Posterior cingulate gyrus (tissue), 11 donors: ENCODE measurements at regions not wholly inside any gene's neighbourhood (a gene's known extent, or its start where the extent isn't known, plus 50 kb on each side); places are given as distances from the start of the nearest gene placed in this dataset.
A peak's percentile ranks its signal among the peaks of the same experiment; 100 is the strongest.
"Not testable (repeated sequence)": the region's sequence is repeated elsewhere in the genome, so short reads cannot be mapped to it uniquely, and the experiment has no call there.

Experiments used
- DNase-seq, 10 donors: peaks; one replicate each; pipeline versions ENCODE4 v3.0.0 to v3.0.0-alpha.2; 2020 to 2021; ENCODE audit warnings: mixed read lengths in 3 of 10
- intact Hi-C: fragments of 100-400 bp; cut with DNase I; formaldehyde crosslinking; loops from one replicate; pipeline ENCODE4 v1.15.1; 2023

- DNase-seq, result no peak
- intact Hi-C loops, result no loop called here
Observed at GRCh38 chr7:54947266-54947665, 71.6 kb upstream of the EGFR start.

- intact Hi-C loops, result not testable (repeated sequence)
Observed at GRCh38 chr7:54949514-54949913, 69.3 kb upstream of the EGFR start.

GRCh38 chr7:54955296-54955695 is 63.5 kb upstream of the EGFR start:
- intact Hi-C loops, result no loop called here
- DNase-seq, result no peak

More at GRCh38 chr7:54949514-54949913, 69.3 kb upstream of the EGFR start:
- not testable (repeated sequence) for DNase-seq

GRCh38 chr7:54955696-54956420 is 63.0 kb upstream of the EGFR start:
- DNase-seq, result peak in 2 of 10 donors; percentile 37 to 63

GRCh38 chr7:54956865-54957264 is 62.0 kb upstream of the EGFR start:
- intact Hi-C loops, result no loop called here
- DNase-seq, result peak in 2 of 10 donors; percentile 25 to 68

More at GRCh38 chr7:54955696-54956420, 63.0 kb upstream of the EGFR start:
- intact Hi-C loops, result no loop called here

- intact Hi-C loops, result no loop called here
- DNase-seq, result no peak
Observed at GRCh38 chr7:54960517-54960916, 58.3 kb upstream of the EGFR start.

GRCh38 chr7:54961391-54961790 is 57.4 kb upstream of the EGFR start:
- DNase-seq, result no peak
- intact Hi-C loops, result no loop called here

- intact Hi-C loops, result no loop called here
- no peak for DNase-seq
Observed at GRCh38 chr7:54963155-54963554, 55.7 kb upstream of the EGFR start.

- intact Hi-C loops, result no loop called here
- DNase-seq, result no peak
Observed at GRCh38 chr7:54964136-54964535, 54.7 kb upstream of the EGFR start.

- no peak for DNase-seq
- intact Hi-C loops, result no loop called here
Observed at GRCh38 chr7:54967377-54967776, 51.4 kb upstream of the EGFR start.

GRCh38 chr7:54968018-54968417 is 50.8 kb upstream of the EGFR start:
- DNase-seq, result peak in 1 of 10 donors; percentile 66
- intact Hi-C loops, result no loop called here
